GM20000 (cell line): ENCODE measurements at regions not wholly inside any gene's neighbourhood (a gene's known extent, or its start where the extent isn't known, plus 50 kb on each side); places are given as distances from the start of the nearest gene placed in this dataset.

Experiments used
- DNase-seq: peaks from one replicate; pipeline ENCODE4 v3.0.0; 2012; ENCODE audit warnings: low spot score
- CTCF ChIP-seq: IDR thresholded peaks from 2 replicates; pipeline ENCODE4 v1.5.1; 2012; ENCODE audit warnings: mild to moderate bottlenecking, control low read depth; ENCODE audit errors: extremely low read depth, missing control alignments

- no peak for DNase-seq
- TF ChIP-seq CTCF: no peak
These were observed 122.7 kb upstream of the GUCY1A2 start for GRCh38 chr11:107140983-107141382.

GRCh38 chr11:107139396-107139795 lies 121.1 kb upstream of the GUCY1A2 start:
- DNase-seq: no peak
- no peak for TF ChIP-seq CTCF

GRCh38 chr11:107136892-107137291 lies 118.6 kb upstream of the GUCY1A2 start:
- no peak for TF ChIP-seq CTCF
- DNase-seq: no peak

GRCh38 chr11:107131756-107132155 lies 113.5 kb upstream of the GUCY1A2 start:
- no peak for DNase-seq
- TF ChIP-seq CTCF: no peak

GRCh38 chr11:107123022-107123421 lies 104.7 kb upstream of the GUCY1A2 start:
- DNase-seq: no peak
- TF ChIP-seq CTCF: no peak

GRCh38 chr11:107118025-107118720 lies 99.9 kb upstream of the GUCY1A2 start:
- no peak for TF ChIP-seq CTCF
- no peak for DNase-seq

- no peak for DNase-seq
- TF ChIP-seq CTCF: no peak
These were observed 98.1 kb upstream of the GUCY1A2 start for GRCh38 chr11:107116358-107116757.
